Spleen (tissue), 7 donors: ENCODE measurements at regions not wholly inside any gene's neighbourhood (a gene's known extent, or its start where the extent isn't known, plus 50 kb on each side); places are given as distances from the start of the nearest gene placed in this dataset.

Experiments used
- POLR2AphosphoS5 ChIP-seq, 3 donors: sonication (generic); formaldehyde crosslinking; IDR thresholded peaks; one replicate each; pipeline ENCODE4 v1.5.1; 2017; ENCODE audit warnings: antibody characterized with exemption in 3 of 3
- TF ChIP-seq, protein P1 (sequence below), 11 experiments: fragments of 200-600 bp in 7 of 11; fragments of 450-650 bp in 4 of 11; sonication (generic) in 4 of 11; IDR thresholded peaks in 8 of 11; conservative IDR thresholded peaks in 3 of 11; 1 replicate in 7 of 11; 2 replicates in 4 of 11; pipeline versions ENCODE4 v1.4.0 to v1.8.0; 2016 to 2021; ENCODE audit warnings: antibody characterized with exemption in 11 of 11, inconsistent platforms in 4 of 11, mild to moderate bottlenecking in 1 of 11
- donor health status: DM: no; HTN: no; CAD: no; lungs with moderate emphysema.
- donor health status: DM: no; HTN: no; CAD: no.
- donor health status: DM: no; HTN: no; CAD: no.

DNA sequence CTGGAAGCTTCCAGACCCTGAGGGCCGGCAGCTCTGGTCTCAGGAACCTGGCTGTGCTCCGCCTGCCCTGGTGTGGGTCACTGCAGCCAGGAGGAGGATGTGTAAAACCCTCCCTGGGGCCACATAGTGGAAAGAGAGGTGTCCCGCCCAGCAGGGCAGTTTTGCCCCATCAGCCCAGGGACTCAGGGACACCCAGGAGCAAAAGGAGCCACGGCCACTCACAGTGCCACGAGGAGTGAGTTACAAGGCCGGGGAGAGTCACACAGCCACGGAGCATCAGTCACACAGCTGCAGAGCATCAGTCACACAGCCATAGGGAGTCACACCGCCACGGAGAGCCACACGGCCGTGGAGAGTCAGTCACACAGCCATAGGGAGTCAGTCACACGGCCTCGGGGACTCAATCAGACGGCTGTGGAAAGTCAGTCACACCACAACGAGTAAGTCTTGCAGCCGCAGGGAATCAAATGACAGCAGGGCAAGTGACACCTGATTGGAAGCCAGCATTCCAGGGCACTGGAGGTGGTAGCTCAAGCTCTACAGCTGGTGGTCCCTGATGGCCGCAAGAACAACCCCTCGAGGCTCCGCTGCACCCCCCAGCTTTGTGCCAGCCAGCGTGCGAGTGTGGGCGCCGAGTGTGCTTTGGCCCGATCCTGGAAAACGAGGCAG lies 60.9 kb downstream of the DLL1 start:
- TF ChIP-seq, protein P1, sequence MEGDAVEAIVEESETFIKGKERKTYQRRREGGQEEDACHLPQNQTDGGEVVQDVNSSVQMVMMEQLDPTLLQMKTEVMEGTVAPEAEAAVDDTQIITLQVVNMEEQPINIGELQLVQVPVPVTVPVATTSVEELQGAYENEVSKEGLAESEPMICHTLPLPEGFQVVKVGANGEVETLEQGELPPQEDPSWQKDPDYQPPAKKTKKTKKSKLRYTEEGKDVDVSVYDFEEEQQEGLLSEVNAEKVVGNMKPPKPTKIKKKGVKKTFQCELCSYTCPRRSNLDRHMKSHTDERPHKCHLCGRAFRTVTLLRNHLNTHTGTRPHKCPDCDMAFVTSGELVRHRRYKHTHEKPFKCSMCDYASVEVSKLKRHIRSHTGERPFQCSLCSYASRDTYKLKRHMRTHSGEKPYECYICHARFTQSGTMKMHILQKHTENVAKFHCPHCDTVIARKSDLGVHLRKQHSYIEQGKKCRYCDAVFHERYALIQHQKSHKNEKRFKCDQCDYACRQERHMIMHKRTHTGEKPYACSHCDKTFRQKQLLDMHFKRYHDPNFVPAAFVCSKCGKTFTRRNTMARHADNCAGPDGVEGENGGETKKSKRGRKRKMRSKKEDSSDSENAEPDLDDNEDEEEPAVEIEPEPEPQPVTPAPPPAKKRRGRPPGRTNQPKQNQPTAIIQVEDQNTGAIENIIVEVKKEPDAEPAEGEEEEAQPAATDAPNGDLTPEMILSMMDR (IDR thresholded peaks at IDR 0.05 in 8 of 11, conservative IDR thresholded peaks at IDR 0.05 in 3 of 11) = no peak
- TF ChIP-seq POLR2AphosphoS5 (IDR thresholded peaks at IDR 0.05) = no peak
